ENCODE measurements at regions not wholly inside any gene's neighbourhood (a gene's known extent, or its start where the extent isn't known, plus 50 kb on each side); places are given as distances from the start of the nearest gene placed in this dataset.

- no peak overlapping the region for H3K27ac ChIP-seq
- TF ChIP-seq CTCF (conservative IDR thresholded peaks at IDR 0.05) = no peak
These were observed 492.1 kb upstream of the PIK3C3 start for GRCh38 chr18:41462946-41463345.

- no peak for TF ChIP-seq CTCF (conservative IDR thresholded peaks at IDR 0.05)
- no peak overlapping the region for H3K27ac ChIP-seq
These were observed 493.9 kb upstream of the PIK3C3 start for GRCh38 chr18:41461114-41461513.

GRCh38 chr18:41459656-41460055 is 495.4 kb upstream of the PIK3C3 start:
- H3K27ac ChIP-seq = no peak overlapping the region
- no peak for TF ChIP-seq CTCF (conservative IDR thresholded peaks at IDR 0.05)

GRCh38 chr18:41458376-41458775 is 496.7 kb upstream of the PIK3C3 start:
- TF ChIP-seq CTCF (conservative IDR thresholded peaks at IDR 0.05) = no peak
- H3K27ac ChIP-seq = no peak overlapping the region

- TF ChIP-seq CTCF (conservative IDR thresholded peaks at IDR 0.05) = no peak
- H3K27ac ChIP-seq = no peak overlapping the region
These were observed 497.2 kb upstream of the PIK3C3 start for GRCh38 chr18:41457765-41458326.

- no peak overlapping the region for H3K27ac ChIP-seq
- TF ChIP-seq CTCF (conservative IDR thresholded peaks at IDR 0.05) = no peak
These were observed 498.2 kb upstream of the PIK3C3 start for GRCh38 chr18:41456831-41457230.

- no peak for TF ChIP-seq CTCF (conservative IDR thresholded peaks at IDR 0.05)
- H3K27ac ChIP-seq = no peak overlapping the region
These were observed 505.4 kb upstream of the PIK3C3 start for GRCh38 chr18:41449612-41450011.

All from VCaP (cell line).